HL-60 (cell line): ENCODE measurements at regions not wholly inside any gene's neighbourhood (a gene's known extent, or its start where the extent isn't known, plus 50 kb on each side); places are given as distances from the start of the nearest gene placed in this dataset.

Experiments used
- CTCF ChIP-seq: IDR thresholded peaks from one replicate; pipeline ENCODE4 v1.5.1; 2011; ENCODE audit warnings: low read length, control low read depth, inconsistent platforms; ENCODE audit not compliant: insufficient read depth
- GABPA ChIP-seq: IDR thresholded peaks from 2 replicates; pipeline ENCODE4 v1.6.1; 2012; ENCODE audit warnings: low read depth
- POLR2AphosphoS5 ChIP-seq: IDR thresholded peaks from 2 replicates; pipeline ENCODE4 v1.6.1; 2012; ENCODE audit warnings: low read depth
- REST ChIP-seq: IDR thresholded peaks from 2 replicates; pipeline ENCODE4 v1.6.1; 2012; ENCODE audit warnings: low read depth; ENCODE audit not compliant: insufficient replicate concordance
- SPI1 ChIP-seq: IDR thresholded peaks from 2 replicates; pipeline ENCODE4 v1.6.1; 2012; ENCODE audit warnings: low read depth, mild to moderate bottlenecking, borderline replicate concordance

- no peak for TF ChIP-seq CTCF
- no peak for TF ChIP-seq POLR2AphosphoS5
- TF ChIP-seq SPI1, result no peak
- TF ChIP-seq REST, result no peak
- no peak for TF ChIP-seq GABPA
Measured at GRCh38 chr2:144326825-144327224, 193.1 kb downstream of the ZEB2 start.
